Thyroid gland (tissue), 4 donors: ENCODE measurements at regions not wholly inside any gene's neighbourhood (a gene's known extent, or its start where the extent isn't known, plus 50 kb on each side); places are given as distances from the start of the nearest gene placed in this dataset.

ENCODE experiments used
- POLR2A ChIP-seq, 2 donors: fragments of 450-650 bp; IDR thresholded peaks; one replicate each; pipeline ENCODE4 v1.6.1; 2017; ENCODE audit warnings: antibody characterized with exemption in 2 of 2, mild to moderate bottlenecking in 2 of 2, moderate library complexity in 1 of 2
- TF ChIP-seq, protein P1 (sequence below), 6 experiments: fragments of 200-600 bp in 3 of 6; fragments of 450-650 bp in 3 of 6; sonication (generic) in 3 of 6; IDR thresholded peaks; one replicate each; pipeline ENCODE4 v1.5.1; 2016 to 2019; ENCODE audit warnings: antibody characterized with exemption in 6 of 6, mild to moderate bottlenecking in 2 of 6, inconsistent platforms in 1 of 6, moderate library complexity in 1 of 6

DNA sequence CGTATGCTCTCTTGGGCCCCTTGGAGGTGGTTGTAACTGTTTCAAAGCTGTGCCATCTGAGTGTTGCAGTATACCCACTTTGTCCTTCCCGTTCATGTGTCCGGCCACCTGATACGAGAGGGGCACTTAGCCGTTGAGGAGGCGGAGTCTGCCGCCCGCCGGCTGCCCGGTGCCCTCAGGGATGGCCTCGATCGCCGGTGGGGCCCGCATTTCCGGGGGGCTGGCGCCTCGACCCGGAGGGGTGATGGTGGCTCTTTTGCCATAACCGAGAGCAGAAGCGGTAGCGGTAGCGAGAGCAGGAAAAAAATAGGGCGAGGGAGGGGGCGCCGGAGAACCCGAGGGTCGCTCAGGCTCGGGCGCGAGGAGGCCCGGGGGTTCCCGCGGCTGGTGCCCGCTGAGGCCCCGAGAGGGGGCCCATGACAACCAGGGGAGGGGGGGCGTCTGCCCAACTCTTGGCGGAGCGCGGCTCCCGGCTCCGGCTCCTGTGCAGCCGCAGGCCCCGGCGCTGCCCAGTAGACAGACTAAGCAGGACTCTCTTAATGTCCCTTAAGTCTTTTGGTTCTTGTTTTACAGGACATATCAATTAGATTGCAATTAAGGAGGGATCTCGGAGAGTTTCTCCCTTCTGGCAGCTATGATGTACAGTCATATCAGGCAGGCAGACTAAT is 342.7 kb upstream of the SGCG start:
- TF ChIP-seq, protein P1, sequence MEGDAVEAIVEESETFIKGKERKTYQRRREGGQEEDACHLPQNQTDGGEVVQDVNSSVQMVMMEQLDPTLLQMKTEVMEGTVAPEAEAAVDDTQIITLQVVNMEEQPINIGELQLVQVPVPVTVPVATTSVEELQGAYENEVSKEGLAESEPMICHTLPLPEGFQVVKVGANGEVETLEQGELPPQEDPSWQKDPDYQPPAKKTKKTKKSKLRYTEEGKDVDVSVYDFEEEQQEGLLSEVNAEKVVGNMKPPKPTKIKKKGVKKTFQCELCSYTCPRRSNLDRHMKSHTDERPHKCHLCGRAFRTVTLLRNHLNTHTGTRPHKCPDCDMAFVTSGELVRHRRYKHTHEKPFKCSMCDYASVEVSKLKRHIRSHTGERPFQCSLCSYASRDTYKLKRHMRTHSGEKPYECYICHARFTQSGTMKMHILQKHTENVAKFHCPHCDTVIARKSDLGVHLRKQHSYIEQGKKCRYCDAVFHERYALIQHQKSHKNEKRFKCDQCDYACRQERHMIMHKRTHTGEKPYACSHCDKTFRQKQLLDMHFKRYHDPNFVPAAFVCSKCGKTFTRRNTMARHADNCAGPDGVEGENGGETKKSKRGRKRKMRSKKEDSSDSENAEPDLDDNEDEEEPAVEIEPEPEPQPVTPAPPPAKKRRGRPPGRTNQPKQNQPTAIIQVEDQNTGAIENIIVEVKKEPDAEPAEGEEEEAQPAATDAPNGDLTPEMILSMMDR (IDR thresholded peaks at IDR 0.05) = no peak
- TF ChIP-seq POLR2A (IDR thresholded peaks at IDR 0.05) = no peak
